DND-41 (cell line): ENCODE measurements at regions not wholly inside any gene's neighbourhood (a gene's known extent, or its start where the extent isn't known, plus 50 kb on each side); places are given as distances from the start of the nearest gene placed in this dataset.

ENCODE experiments used
- ATAC-seq: fragments of 200-7000 bp; cut with Tn5 transposase; 3 replicates; pipeline ENCODE4 v1.9.1; 2021; ENCODE audit warnings: low read depth; ENCODE audit not compliant: insufficient read depth
- DNase-seq: peaks from one replicate; pipeline ENCODE4 v3.0.0-alpha.2; 2020
- H2AFZ ChIP-seq: 2 replicates; pipeline ENCODE4 v1.6.0; 2012; ENCODE audit warnings: low read depth, low read length
- H3K27ac ChIP-seq: 2 replicates; pipeline ENCODE4 v1.5.1; 2012; ENCODE audit warnings: low read length, inconsistent platforms
- H3K27me3 ChIP-seq: fragments of 200-600 bp; sonication (generic); 2 replicates; pipeline ENCODE4 v1.6.0; 2012; ENCODE audit warnings: low read length, mild to moderate bottlenecking, inconsistent platforms; ENCODE audit not compliant: insufficient read depth, poor library complexity
- H3K36me3 ChIP-seq: 2 replicates; pipeline ENCODE4 v1.5.1; 2012; ENCODE audit warnings: low read length, inconsistent platforms; ENCODE audit not compliant: insufficient read depth
- H3K4me1 ChIP-seq: 2 replicates; pipeline ENCODE4 v1.5.1; 2012; ENCODE audit warnings: mild to moderate bottlenecking, low read length; ENCODE audit not compliant: insufficient read depth
- H3K4me2 ChIP-seq: 2 replicates; pipeline ENCODE4 v1.6.0; 2012; ENCODE audit warnings: mild to moderate bottlenecking, moderate library complexity, low read length, inconsistent platforms; ENCODE audit not compliant: insufficient read depth
- H3K4me3 ChIP-seq, 2 experiments: fragments of 200-600 bp in 1 of 2; shearing (Covaris generic) in 1 of 2; 2 replicates each; pipeline ENCODE4 v1.5.1; 2012 to 2016; ENCODE audit warnings: inconsistent platforms in 2 of 2, low read length in 2 of 2, mild to moderate bottlenecking in 2 of 2, low read depth in 1 of 2, moderate library complexity in 1 of 2
- H3K79me2 ChIP-seq: 2 replicates; pipeline ENCODE4 v1.6.0; 2012; ENCODE audit warnings: low read length, inconsistent platforms; ENCODE audit not compliant: insufficient read depth
- H3K9ac ChIP-seq: 2 replicates; pipeline ENCODE4 v1.6.0; 2012; ENCODE audit warnings: low read depth, mild to moderate bottlenecking, inconsistent platforms, low read length, moderate library complexity
- H3K9me3 ChIP-seq: 2 replicates; pipeline ENCODE4 v1.5.1; 2012; ENCODE audit warnings: low read length, moderate library complexity, mild to moderate bottlenecking, inconsistent platforms; ENCODE audit not compliant: insufficient read depth, severe bottlenecking
- H4K20me1 ChIP-seq: 2 replicates; pipeline ENCODE4 v1.6.0; 2012; ENCODE audit warnings: low read length; ENCODE audit not compliant: insufficient read depth
- EZH2 ChIP-seq: IDR thresholded peaks from 3 replicates; pipeline ENCODE4 v1.6.1; 2012; ENCODE audit warnings: borderline replicate concordance, low read depth, mild to moderate bottlenecking, moderate library complexity, low read length, inconsistent platforms; ENCODE audit not compliant: severe bottlenecking
- TF ChIP-seq, protein P1 (sequence below): IDR thresholded peaks from 2 replicates; pipeline ENCODE4 v1.5.1; 2012; ENCODE audit warnings: borderline replicate concordance, low read length, moderate library complexity, mild to moderate bottlenecking; ENCODE audit not compliant: poor library complexity, severe bottlenecking; ENCODE audit errors: extremely low read depth

DNA sequence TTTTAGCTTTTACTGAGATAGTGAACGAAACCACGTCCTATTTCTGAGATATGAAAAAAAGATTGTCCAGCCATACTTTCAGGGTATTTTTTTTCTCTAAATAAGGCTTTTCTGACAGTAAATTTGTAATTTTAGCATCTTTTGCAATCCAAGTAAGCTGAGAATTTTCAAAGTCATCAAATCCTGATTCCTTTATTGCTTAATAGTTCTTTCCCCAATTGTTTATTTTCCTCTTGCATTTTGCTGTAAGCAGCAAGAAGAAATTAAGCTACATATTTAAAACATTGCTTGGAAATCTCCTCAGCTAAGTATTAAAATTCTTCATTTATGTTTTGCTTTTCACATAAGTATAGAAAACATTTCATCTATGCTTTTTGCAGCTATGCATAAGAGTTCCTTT, 493.3 kb upstream of the CCDC179 start:
- H3K27me3 ChIP-seq = no peaks in the 10 kb centered on the region
- no peak overlapping the region for H2AFZ ChIP-seq
- H3K79me2 ChIP-seq = no peaks in the 10 kb centered on the region
- no peak overlapping the region for H3K4me3 ChIP-seq
- no peak overlapping the region for H3K4me2 ChIP-seq
- H3K4me1 ChIP-seq = no peaks in the 10 kb centered on the region
- no peaks in the 10 kb centered on the region for H4K20me1 ChIP-seq
- no peaks in the 10 kb centered on the region for H3K36me3 ChIP-seq
- no peaks in the 10 kb centered on the region for H3K9me3 ChIP-seq
- no peak overlapping the region for H3K9ac ChIP-seq
- no peak overlapping the region for H3K27ac ChIP-seq
- TF ChIP-seq EZH2 = no peak
- TF ChIP-seq, protein P1, sequence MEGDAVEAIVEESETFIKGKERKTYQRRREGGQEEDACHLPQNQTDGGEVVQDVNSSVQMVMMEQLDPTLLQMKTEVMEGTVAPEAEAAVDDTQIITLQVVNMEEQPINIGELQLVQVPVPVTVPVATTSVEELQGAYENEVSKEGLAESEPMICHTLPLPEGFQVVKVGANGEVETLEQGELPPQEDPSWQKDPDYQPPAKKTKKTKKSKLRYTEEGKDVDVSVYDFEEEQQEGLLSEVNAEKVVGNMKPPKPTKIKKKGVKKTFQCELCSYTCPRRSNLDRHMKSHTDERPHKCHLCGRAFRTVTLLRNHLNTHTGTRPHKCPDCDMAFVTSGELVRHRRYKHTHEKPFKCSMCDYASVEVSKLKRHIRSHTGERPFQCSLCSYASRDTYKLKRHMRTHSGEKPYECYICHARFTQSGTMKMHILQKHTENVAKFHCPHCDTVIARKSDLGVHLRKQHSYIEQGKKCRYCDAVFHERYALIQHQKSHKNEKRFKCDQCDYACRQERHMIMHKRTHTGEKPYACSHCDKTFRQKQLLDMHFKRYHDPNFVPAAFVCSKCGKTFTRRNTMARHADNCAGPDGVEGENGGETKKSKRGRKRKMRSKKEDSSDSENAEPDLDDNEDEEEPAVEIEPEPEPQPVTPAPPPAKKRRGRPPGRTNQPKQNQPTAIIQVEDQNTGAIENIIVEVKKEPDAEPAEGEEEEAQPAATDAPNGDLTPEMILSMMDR = no peak
- ATAC-seq (no peak), DNase-seq (no peak)

GRCh38 chr11:23359297-23359696, 499.0 kb upstream of the CCDC179 start:
- ATAC-seq = peak; percentile 82
- no peak for TF ChIP-seq EZH2
- TF ChIP-seq, protein P1 = no peak
- peak; percentile 10 for DNase-seq

DNA sequence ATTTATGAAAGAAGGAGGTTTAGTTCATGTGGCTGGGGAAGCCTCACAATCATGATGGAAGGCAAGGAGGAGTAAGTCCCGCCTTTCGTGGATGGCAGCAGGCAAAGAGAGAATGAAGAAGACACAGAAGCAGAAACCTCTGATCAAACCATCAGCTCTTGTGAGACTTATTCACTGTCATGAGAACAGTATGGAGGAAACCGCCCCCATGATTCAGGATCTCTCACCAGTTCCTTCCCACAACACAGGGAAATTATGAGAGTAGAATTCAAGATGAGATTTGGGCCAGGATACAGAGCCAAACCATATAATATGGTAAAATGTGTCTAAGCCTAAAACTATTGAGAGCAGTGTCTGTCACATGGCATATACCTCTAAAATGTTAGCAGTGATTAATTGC, 503.8 kb upstream of the CCDC179 start:
- Histone ChIP-seq H3K9ac (no peak overlapping the region), H3K27me3 (no peaks in the 10 kb centered on the region), H4K20me1 (no peaks in the 10 kb centered on the region), H3K79me2 (no peaks in the 10 kb centered on the region), H3K9me3 (no peaks in the 10 kb centered on the region), H3K27ac (no peak overlapping the region), H3K36me3 (no peaks in the 10 kb centered on the region), H3K4me3 (no peak overlapping the region), H3K4me1 (no peaks in the 10 kb centered on the region), H3K4me2 (no peak overlapping the region), H2AFZ (no peak overlapping the region)
- DNase-seq (no peak), ATAC-seq (no peak)
- TF ChIP-seq EZH2 = no peak
- TF ChIP-seq, protein P1 = no peak

More at GRCh38 chr11:23359297-23359696, 499.0 kb upstream of the CCDC179 start:
- Histone ChIP-seq H3K4me1 (no peaks in the 10 kb centered on the region), H3K27me3 (no peaks in the 10 kb centered on the region), H3K9ac (no peak overlapping the region), H3K9me3 (no peaks in the 10 kb centered on the region), H2AFZ (no peak overlapping the region), H3K4me3 (no peak overlapping the region), H3K27ac (no peak overlapping the region), H3K4me2 (no peak overlapping the region), H4K20me1 (no peaks in the 10 kb centered on the region), H3K79me2 (no peaks in the 10 kb centered on the region), H3K36me3 (no peaks in the 10 kb centered on the region)
